ENCODE measurements at regions not wholly inside any gene's neighbourhood (a gene's known extent, or its start where the extent isn't known, plus 50 kb on each side); places are given as distances from the start of the nearest gene placed in this dataset.
A peak's percentile ranks its signal among the peaks of the same experiment; 100 is the strongest.
"Not testable (repeated sequence)": the region's sequence is repeated elsewhere in the genome, so short reads cannot be mapped to it uniquely, and the experiment has no call there.

GRCh38 chr5:145652700-145653099 lies 182.4 kb downstream of the PRELID2 start:
- DNase-seq, result not testable (repeated sequence)

DNA sequence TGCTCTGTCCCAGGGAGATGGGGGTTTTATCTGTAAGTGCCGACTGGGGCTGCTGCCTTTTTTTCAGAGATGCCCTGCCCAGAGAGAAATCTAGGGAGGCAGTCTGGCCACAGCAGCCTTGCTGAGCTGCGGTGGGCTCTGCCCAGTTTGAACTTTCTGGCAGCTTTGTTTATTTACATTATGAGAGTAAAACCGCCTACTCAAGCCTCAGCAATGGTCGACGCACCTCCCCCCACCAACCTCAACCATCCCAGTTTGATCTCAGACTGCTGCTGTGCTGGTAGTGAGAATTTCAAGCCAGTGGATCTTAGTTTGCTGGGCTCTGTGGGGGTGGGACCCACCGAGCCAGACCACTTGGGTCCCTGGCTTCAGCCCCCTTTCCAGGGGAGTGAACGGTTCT lies 188.0 kb downstream of the PRELID2 start:
- DNase-seq, result not testable (repeated sequence)

- DNase-seq, result not testable (repeated sequence)
Observed at GRCh38 chr5:145643214-145643613, 191.9 kb downstream of the PRELID2 start.

GRCh38 chr5:145637396-145637795 lies 197.7 kb downstream of the PRELID2 start:
- no peak for DNase-seq

GRCh38 chr5:145636371-145636770 lies 198.8 kb downstream of the PRELID2 start:
- DNase-seq, result no peak

GRCh38 chr5:145633474-145633873 lies 201.7 kb downstream of the PRELID2 start:
- DNase-seq, result no peak

GRCh38 chr5:145632701-145633100 lies 202.4 kb downstream of the PRELID2 start:
- no peak for DNase-seq

DNA sequence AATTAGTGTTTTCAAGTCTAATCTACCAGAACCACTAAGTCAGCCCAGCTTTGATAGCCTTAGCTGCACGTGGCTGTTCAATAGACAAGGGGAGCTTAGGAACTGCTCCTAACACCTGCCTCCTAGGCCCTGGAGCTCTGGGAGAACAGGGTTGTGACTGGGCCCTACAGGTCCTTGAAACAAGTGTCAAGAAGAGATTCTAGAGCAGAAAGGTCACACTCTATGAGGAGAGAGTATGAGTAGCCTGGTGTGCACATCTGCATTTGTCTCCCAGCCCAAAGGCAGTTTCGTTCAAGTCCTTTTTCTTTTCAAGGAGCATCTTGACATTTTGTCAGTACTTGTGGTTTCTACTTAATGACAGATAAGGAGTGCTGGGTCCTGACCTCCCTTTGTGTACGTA lies 206.1 kb downstream of the PRELID2 start:
- peak; percentile 7 for DNase-seq

DNA sequence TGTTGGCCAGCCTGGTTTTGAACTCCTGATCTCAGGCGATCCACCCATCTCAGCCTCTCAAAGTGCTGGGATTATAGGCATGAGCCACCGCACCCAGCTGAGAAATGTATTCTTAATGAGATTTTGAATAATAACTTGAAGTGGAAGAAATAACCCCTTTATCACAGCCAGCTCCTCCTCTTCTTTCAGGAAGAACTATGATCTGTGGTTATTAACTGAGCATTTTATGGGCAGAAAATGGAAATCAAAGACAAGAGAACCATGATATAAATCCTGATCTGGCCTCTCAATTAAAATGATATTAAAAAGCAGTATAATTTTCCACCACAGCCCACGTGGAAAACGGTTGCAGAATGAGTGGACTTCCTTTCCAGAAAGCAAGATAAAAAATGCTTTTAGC lies 206.6 kb downstream of the PRELID2 start:
- DNase-seq, result no peak

GRCh38 chr5:145619806-145620310 lies 215.3 kb downstream of the PRELID2 start:
- DNase-seq, result no peak

- DNase-seq, result not testable (repeated sequence)
Observed at GRCh38 chr5:145616739-145617138, 218.4 kb downstream of the PRELID2 start.

GRCh38 chr5:145598983-145599382 lies 236.2 kb downstream of the PRELID2 start:
- no peak for DNase-seq

DNA sequence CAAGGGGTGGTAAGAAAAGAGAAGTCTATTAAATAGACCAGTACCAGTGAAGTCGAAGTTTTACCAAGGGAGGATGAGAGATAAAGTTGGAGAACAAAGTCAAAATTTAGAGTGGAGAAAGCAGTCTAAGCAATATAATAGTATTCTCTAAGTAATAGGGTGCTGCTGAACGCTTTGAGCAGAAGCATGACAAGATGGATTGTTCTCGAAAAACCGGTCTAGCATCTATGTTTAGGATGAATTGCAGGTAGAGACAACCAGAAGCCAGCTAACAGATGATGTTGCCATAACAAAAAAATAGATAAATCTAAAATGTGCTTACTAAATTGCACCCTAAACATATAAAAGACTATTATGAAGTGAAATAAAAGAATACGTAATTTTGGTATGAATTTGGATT lies 237.0 kb downstream of the PRELID2 start:
- no peak for DNase-seq

GRCh38 chr5:145591578-145591977 lies 243.6 kb downstream of the PRELID2 start:
- DNase-seq, result no peak

- no peak for DNase-seq
Observed at GRCh38 chr5:145589063-145589462, 246.1 kb downstream of the PRELID2 start.

- no peak for DNase-seq
Observed at GRCh38 chr5:145588558-145588957, 246.6 kb downstream of the PRELID2 start.

DNA sequence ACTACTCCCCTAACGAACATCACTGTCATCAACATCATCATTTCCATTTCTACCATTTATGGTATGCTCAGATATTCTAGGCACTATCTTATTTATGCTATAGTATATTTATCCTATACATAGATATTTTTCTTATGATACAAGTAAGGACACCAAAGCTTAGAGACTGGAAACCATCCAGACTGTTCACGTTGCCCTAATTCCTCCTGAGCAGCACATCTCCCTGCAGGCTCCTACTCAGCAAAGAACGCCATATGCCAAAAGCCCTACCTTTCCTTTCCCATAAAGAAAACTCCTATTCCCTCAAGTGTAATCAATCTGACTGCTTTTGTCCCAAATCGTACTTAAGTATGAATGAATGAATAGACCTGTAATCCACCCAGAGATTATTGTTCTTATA lies 247.0 kb downstream of the PRELID2 start:
- DNase-seq, result no peak

GRCh38 chr5:145587710-145588109 lies 247.4 kb downstream of the PRELID2 start:
- peak; percentile 26 for DNase-seq

- DNase-seq, result no peak
Observed at GRCh38 chr5:145587308-145587672, 247.9 kb downstream of the PRELID2 start.

DNA sequence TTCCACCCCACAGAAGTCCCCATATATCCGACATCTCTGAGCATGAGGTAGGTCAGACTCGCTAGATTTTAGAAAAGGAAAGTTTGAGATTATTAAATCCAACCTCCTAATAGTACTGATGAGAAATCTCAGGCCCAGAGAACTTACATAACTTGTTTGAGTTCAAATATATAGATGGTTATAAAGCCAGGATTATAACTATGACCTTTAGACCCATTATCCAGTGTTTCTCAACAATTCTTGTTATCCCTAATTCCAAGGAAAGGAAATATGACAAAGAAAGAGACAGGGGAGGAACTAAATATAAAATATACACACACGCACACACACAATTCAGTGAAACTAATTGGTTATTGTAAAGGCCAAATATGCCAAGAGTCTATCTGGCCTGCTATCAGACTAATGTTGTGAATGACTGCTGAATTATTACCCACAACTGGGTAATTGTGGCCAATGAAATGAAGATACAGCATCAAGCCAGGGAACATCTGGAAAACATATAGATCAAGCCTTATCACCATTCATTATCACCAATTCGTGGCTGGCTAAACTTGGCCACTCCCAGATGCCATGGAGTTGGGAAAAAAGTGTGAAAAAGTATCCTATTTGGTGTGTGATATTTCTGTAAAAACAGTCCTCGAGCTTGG lies 248.4 kb downstream of the PRELID2 start:
- no peak for DNase-seq

DNA sequence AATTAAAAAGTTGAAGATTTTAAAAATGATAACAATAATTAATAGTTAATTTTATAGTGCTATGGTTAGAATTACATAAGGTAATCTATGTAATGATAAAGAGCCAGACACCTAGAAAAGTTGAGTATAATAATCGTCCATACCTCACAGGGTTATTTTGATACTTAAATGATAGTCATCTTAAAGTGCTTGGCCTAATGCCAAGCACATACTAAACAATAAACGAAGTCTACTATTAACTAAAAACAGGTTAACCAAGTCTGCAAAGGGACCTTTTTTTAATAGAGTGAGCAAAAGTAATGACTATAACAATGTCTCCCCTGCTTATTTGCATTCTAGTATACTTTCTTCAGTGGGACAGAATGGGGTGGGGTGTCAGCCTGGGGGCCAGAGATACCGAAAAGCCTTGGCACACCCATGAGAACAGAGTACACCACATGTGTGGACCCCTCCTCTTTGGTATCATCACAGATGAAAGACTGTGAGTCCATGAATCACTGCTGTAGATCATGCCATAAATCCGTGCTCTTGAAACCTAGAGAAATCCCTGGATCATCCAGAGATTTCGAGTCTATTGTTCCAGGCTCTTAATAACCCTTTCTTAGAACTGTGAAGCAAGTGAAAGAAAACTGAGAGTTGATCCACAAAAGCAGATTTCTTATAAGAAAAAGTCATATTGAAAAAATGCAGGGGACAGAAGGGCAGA lies 249.5 kb downstream of the PRELID2 start:
- no peak for DNase-seq

DNA sequence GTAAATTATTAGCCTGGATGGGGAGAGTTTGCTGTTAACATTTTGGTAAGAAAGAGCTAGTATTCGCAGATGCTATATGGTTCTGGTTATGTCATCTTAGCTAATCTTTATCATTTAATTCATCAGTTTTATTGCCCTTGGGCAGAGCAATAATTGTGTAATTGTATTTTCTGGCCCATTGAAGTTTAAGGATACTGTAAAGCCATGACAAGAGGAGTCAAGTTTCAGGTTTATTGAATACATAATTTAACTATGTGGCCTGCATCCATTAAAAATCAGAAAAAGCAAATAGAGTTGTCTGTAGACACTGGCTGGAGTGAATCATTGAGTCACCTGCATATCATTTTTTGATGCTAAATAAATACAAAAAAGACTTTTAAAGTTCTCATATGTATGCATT lies 255.8 kb downstream of the PRELID2 start:
- no peak for DNase-seq

DNA sequence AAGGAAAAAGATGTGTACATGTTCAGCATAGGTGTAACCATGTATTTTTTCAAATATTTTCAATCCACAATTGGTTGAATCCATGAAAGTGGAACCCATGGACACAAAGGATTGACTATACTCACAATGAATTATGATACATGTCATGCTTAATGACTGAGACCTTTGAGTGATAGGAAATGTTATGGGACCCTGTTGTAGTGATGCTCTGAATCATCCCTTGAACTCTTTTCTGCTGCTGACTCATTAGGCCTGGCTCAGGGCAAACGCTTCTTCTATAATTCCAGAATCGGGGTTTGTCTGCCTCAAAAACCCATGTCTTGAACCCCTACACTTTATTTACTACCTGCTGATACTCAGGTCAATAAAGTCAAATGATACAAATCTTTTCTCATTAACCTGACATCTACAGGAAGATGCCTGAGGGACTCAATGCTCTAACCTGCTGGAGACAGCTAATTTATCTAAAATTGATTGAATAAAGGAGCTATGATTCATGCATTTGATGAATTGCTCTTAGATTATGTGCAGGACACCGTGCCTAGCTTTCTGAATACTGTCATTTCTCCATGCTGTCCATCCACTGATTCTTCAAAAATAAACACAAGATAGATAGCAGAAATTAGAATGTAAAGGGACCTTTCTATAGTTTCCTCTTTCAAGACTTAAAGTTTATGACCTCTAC lies 260.1 kb downstream of the PRELID2 start:
- no peak for DNase-seq

- DNase-seq, result no peak
Observed at GRCh38 chr5:145568581-145568980, 266.6 kb downstream of the PRELID2 start.

All from hematopoietic multipotent progenitor cell treated with erythropoietin and hydrocortisone succinate and interleukin-3 and kit ligand, for 8 days (in vitro differentiated cells).